Astrocyte of the spinal cord (primary cell): ENCODE measurements at regions not wholly inside any gene's neighbourhood (a gene's known extent, or its start where the extent isn't known, plus 50 kb on each side); places are given as distances from the start of the nearest gene placed in this dataset.
A peak's percentile ranks its signal among the peaks of the same experiment; 100 is the strongest.

Source experiments
- DNase-seq: peaks from one replicate; pipeline ENCODE4 v3.0.0; 2011; ENCODE audit warnings: low read depth, low spot score
- H3K4me3 ChIP-seq: 2 replicates; pipeline ENCODE4 v1.5.1; 2011; ENCODE audit warnings: low read depth, mild to moderate bottlenecking, low read length, moderate library complexity
- CTCF ChIP-seq: IDR thresholded peaks from 2 replicates; pipeline ENCODE4 v1.5.1; 2012; ENCODE audit warnings: low read depth, mild to moderate bottlenecking, low read length, inconsistent platforms
- in situ Hi-C: cut with HindIII; loops from 2 replicates; pipeline ENCODE4 v1.10.0; 2017; ENCODE audit warnings: low sequenced_read_pairs

GRCh38 chr2:200081236-200081635 is 125.9 kb downstream of the MAIP1 start:
- H3K4me3 ChIP-seq: no peak overlapping the region
- in situ Hi-C loops: no loop called here
- DNase-seq: no peak
- no peak for TF ChIP-seq CTCF

- no peak overlapping the region for H3K4me3 ChIP-seq
- TF ChIP-seq CTCF: no peak
- in situ Hi-C loops: no loop called here
- no peak for DNase-seq
Observed at GRCh38 chr2:200081811-200082210, 126.4 kb downstream of the MAIP1 start.

GRCh38 chr2:200084036-200084435 is 128.7 kb downstream of the MAIP1 start:
- in situ Hi-C loops: no loop called here
- DNase-seq: no peak
- TF ChIP-seq CTCF: no peak
- no peak overlapping the region for H3K4me3 ChIP-seq

GRCh38 chr2:200086911-200087310 is 131.5 kb downstream of the MAIP1 start:
- TF ChIP-seq CTCF: no peak
- no peak overlapping the region for H3K4me3 ChIP-seq
- no peak for DNase-seq
- in situ Hi-C loops: no loop called here

GRCh38 chr2:200087451-200087850 is 132.1 kb downstream of the MAIP1 start:
- H3K4me3 ChIP-seq: no peak overlapping the region
- no peak for DNase-seq
- TF ChIP-seq CTCF: no peak
- in situ Hi-C loops: no loop called here

GRCh38 chr2:200089040-200089755 is 133.8 kb downstream of the MAIP1 start:
- DNase-seq: peak; percentile 33
- in situ Hi-C loops: no loop called here
- H3K4me3 ChIP-seq: no peak overlapping the region
- TF ChIP-seq CTCF: no peak
